ENCODE measurements at regions not wholly inside any gene's neighbourhood (a gene's known extent, or its start where the extent isn't known, plus 50 kb on each side); places are given as distances from the start of the nearest gene placed in this dataset.

DNA sequence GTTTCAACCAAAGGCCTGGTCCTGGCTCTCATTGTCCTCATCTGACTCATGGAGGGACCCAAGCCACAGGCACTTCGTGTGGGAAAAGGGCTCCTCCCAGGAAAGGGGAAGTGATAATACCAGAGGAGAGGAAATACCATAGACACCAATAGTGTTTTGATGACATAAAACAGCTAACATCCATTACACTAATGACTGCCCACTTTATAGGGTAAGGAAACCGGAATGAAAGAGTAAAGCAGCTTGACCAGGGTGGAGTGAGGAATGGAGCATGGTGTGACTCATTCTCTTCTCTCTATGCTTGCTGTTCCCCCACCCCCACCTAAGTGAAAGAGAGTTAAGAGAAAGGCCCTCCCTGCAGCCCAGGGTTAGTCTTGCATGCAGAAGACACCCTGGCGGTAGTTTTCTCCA is 67.4 kb upstream of the HRH2 start (continued):
- TF ChIP-seq RAD21 (conservative IDR thresholded peaks at IDR 0.05 in 1 of 2, IDR thresholded peaks at IDR 0.05 in 1 of 2) (no peak), ZSCAN20 (CRISPR knock-in tag; IDR thresholded peaks at IDR 0.05) (no peak), PBX3 (IDR thresholded peaks at IDR 0.05) (no peak), KDM5A (IDR thresholded peaks at IDR 0.05) (no peak), POLR2A (IDR thresholded peaks at IDR 0.05; ENCODE audit: low read length) (no peak), ZFP36 (IDR thresholded peaks at IDR 0.05; ENCODE audit: borderline replicate concordance, partially characterized antibody) (no peak)
- TF ChIP-seq, protein P1, sequence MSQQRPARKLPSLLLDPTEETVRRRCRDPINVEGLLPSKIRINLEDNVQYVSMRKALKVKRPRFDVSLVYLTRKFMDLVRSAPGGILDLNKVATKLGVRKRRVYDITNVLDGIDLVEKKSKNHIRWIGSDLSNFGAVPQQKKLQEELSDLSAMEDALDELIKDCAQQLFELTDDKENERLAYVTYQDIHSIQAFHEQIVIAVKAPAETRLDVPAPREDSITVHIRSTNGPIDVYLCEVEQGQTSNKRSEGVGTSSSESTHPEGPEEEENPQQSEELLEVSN (IDR thresholded peaks at IDR 0.05; ENCODE audit: borderline replicate concordance, low read depth) = no peak

- Histone ChIP-seq H3K27ac (no peak overlapping the region), H3K4me2 (no peak overlapping the region), H3K9me3 (peaks cover 5% of the 10 kb centered on the region; the same call in 1 of the 3 replicates), H3K4me1 (no peaks in the 10 kb centered on the region), H3K4me3 (no peak overlapping the region)
- ATAC-seq (no peak), FAIRE-seq (no peak), DNase-seq (ENCODE audit: low read depth in 1 of 2, low spot score in 1 of 2) (no peak)
- CTCF ChIA-PET = no interaction called here
- no peak for TF ChIP-seq CBX2 (IDR thresholded peaks at IDR 0.05; ENCODE audit: borderline replicate concordance, low read depth)
- TF ChIP-seq, protein P2, sequence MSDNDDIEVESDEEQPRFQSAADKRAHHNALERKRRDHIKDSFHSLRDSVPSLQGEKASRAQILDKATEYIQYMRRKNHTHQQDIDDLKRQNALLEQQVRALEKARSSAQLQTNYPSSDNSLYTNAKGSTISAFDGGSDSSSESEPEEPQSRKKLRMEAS (IDR thresholded peaks at IDR 0.05) = no peak
- TF ChIP-seq SREBF2 (IDR thresholded peaks at IDR 0.05) = no peak
- TF ChIP-seq RAD21 (conservative IDR thresholded peaks at IDR 0.05 in 1 of 2, IDR thresholded peaks at IDR 0.05 in 1 of 2) = no peak
- TF ChIP-seq FOXS1 (CRISPR knock-in tag; IDR thresholded peaks at IDR 0.05) = no peak
- TF ChIP-seq TFCP2L1 (CRISPR knock-in tag; IDR thresholded peaks at IDR 0.05) = no peak
- no peak for TF ChIP-seq BHLHE40 (IDR thresholded peaks at IDR 0.05; ENCODE audit: low read depth, low read length)
- TF ChIP-seq CEBPB (IDR thresholded peaks at IDR 0.05) = no peak
- no peak for TF ChIP-seq EHMT2 (IDR thresholded peaks at IDR 0.05; ENCODE audit: low read depth)
- no peak for TF ChIP-seq ZSCAN20 (CRISPR knock-in tag; IDR thresholded peaks at IDR 0.05)
- no peak for TF ChIP-seq ZNF302 (CRISPR knock-in tag; IDR thresholded peaks at IDR 0.05)
- POLR2A ChIA-PET = no interaction called here
- 43% methylated on average over 4 of the region's 4 CpGs for WGBS (ENCODE audit: missing lambda C conversion rate)
These were observed 66.6 kb upstream of the HRH2 start for GRCh38 chr5:175591293-175591692.

DNA sequence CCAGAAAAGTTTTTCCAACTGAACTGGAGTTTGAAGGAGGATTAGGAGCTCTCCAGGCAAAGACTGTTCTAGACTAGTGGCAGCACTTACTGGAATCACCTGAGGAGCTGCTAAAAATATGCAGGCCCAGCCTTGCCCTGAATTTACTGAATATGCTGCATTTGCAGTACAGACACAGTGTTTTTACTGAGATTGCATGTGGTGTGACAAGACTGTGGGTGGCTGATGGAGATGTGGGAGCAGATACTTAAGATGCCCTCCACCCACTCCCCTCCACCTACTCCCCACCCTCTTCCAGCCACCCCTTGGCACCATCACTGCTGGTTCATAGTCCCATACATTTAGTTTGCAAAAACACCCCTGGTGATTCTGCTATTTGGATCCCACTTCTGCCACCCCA is 64.1 kb upstream of the HRH2 start:
- ATAC-seq (no peak), FAIRE-seq (no peak), DNase-seq (ENCODE audit: low read depth in 1 of 2, low spot score in 1 of 2) (no peak)
- POLR2A ChIA-PET = no interaction called here
- Histone ChIP-seq H3K4me1 (no peaks in the 10 kb centered on the region), H3K4me3 (no peak overlapping the region), H3K9me3 (no peaks in the 10 kb centered on the region), H3K4me2 (no peak overlapping the region), H3K27ac (no peak overlapping the region)
- CTCF ChIA-PET = no interaction called here
- TF ChIP-seq NPAS2 (CRISPR knock-in tag; IDR thresholded peaks at IDR 0.05; ENCODE audit: borderline replicate concordance) = no peak
- TF ChIP-seq GATA3 (IDR thresholded peaks at IDR 0.05; ENCODE audit: borderline replicate concordance) = no peak
- TF ChIP-seq, protein P2 (IDR thresholded peaks at IDR 0.05) = no peak
- TF ChIP-seq NFE2L2 (conservative IDR thresholded peaks at IDR 0.05; ENCODE audit: low read length) = no peak
- TF ChIP-seq HDAC2 (IDR thresholded peaks at IDR 0.05) = no peak
- no peak for TF ChIP-seq FOXS1 (CRISPR knock-in tag; IDR thresholded peaks at IDR 0.05)
- TF ChIP-seq POLR2A (IDR thresholded peaks at IDR 0.05; ENCODE audit: low read length) = no peak
- TF ChIP-seq RFX5 (IDR thresholded peaks at IDR 0.05) = no peak
- no peak for TF ChIP-seq EP300 (IDR thresholded peaks at IDR 0.05)
- TF ChIP-seq ZFP36 (IDR thresholded peaks at IDR 0.05; ENCODE audit: borderline replicate concordance, partially characterized antibody) = no peak
- TF ChIP-seq, protein P1 (IDR thresholded peaks at IDR 0.05; ENCODE audit: borderline replicate concordance, low read depth) = no peak
